ENCODE measurements at regions not wholly inside any gene's neighbourhood (a gene's known extent, or its start where the extent isn't known, plus 50 kb on each side); places are given as distances from the start of the nearest gene placed in this dataset.

- peaks cover 2 to 9% of the 10 kb centered on the region in 2 donors for H3K4me1 ChIP-seq (ENCODE audit: control insufficient read depth in 2 of 2, insufficient read depth in 2 of 2, low read length in 2 of 2)
- no peak for DNase-seq (ENCODE audit: low read depth in 6 of 9, low spot score in 9 of 9)
- H3K36me3 ChIP-seq (ENCODE audit: control insufficient read depth in 2 of 2, insufficient read depth in 2 of 2, low read length in 1 of 2): no peaks in the 10 kb centered on the region
- H3K27me3 ChIP-seq (ENCODE audit: control insufficient read depth in 2 of 2, insufficient read depth in 1 of 2, low read length in 1 of 2): no peaks in the 10 kb centered on the region
- WGBS: 92% methylated on average over 20 of the region's 20 CpGs
- no peak overlapping the region for H3K4me3 ChIP-seq (ENCODE audit: low read length in 2 of 2)
- peaks cover 0 to 10% of the 10 kb centered on the region in 2 donors for H3K9me3 ChIP-seq (ENCODE audit: control insufficient read depth in 2 of 2, insufficient read depth in 1 of 2, low read length in 1 of 2)
- H3K27ac ChIP-seq (ENCODE audit: low read depth in 1 of 2, low read length in 1 of 2): no peak overlapping the region
Measured at GRCh38 chr12:124660851-124661250, 93.4 kb upstream of the NCOR2 start.

DNA sequence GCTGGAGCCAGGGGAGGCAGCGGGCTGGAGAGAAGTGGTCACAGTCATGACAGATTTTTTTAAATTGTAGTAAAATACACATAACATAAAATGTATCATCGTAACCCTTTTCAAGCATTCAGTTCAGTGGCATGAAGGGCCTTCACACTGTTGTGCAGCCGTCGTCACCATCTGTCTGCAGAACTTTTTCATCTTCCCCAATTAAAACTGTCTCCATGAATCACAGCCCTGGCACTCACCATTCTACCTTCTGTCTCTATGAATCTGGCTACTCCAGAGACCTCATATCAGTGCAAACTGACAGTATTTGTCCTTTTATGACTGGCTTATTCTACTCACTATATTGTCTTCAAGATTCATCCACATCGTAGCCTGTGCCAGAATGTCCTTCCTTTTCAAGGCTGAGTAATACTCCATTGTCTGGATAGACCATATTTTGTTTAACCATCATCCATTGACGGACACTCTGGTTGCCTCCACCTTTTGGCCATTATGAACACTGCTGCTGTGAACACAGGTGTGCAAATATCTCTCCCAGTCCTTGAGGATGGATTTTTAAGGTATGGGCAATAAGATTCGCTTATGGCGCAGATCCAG is 91.5 kb upstream of the NCOR2 start:
- Histone ChIP-seq H3K4me3 (ENCODE audit: low read length in 2 of 2) (no peak overlapping the region), H3K27me3 (ENCODE audit: control insufficient read depth in 2 of 2, insufficient read depth in 1 of 2, low read length in 1 of 2) (no peaks in the 10 kb centered on the region), H3K36me3 (ENCODE audit: control insufficient read depth in 2 of 2, insufficient read depth in 2 of 2, low read length in 1 of 2) (no peaks in the 10 kb centered on the region), H3K9me3 (ENCODE audit: control insufficient read depth in 2 of 2, insufficient read depth in 1 of 2, low read length in 1 of 2) (peaks cover 0 to 10% of the 10 kb centered on the region in 2 donors), H3K27ac (ENCODE audit: low read depth in 1 of 2, low read length in 1 of 2) (no peak overlapping the region), H3K4me1 (ENCODE audit: control insufficient read depth in 2 of 2, insufficient read depth in 2 of 2, low read length in 2 of 2) (peaks cover 14 to 27% of the 10 kb centered on the region in 2 donors)
- over 99% methylated on average over 8 of the region's 8 CpGs for WGBS
- DNase-seq (ENCODE audit: low read depth in 6 of 9, low spot score in 9 of 9): no peak

DNA sequence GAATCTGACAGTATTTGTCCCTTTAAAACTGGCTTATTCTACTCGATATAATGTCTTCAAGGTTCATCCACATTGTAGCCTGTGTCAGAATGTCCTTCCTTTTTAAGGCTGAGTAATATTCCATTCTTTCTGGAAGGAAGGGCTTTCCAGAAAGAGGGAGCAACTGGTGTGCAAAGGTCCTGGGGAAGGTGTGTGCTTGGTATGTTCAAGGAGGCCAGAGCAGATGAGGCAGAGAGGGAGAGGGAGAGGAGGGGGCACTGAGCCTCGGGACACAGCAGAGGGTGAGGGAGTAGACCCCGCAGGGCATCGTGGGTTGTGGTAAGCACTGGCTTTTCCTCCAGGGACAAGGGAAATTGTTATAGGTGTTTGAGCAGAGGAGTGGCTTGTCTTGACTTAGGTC is 90.9 kb upstream of the NCOR2 start:
- H3K4me1 ChIP-seq (ENCODE audit: control insufficient read depth in 2 of 2, insufficient read depth in 2 of 2, low read length in 2 of 2): peaks cover 17 to 33% of the 10 kb centered on the region in 2 donors
- WGBS: 92% methylated on average over 4 of the region's 4 CpGs
- H3K36me3 ChIP-seq (ENCODE audit: control insufficient read depth in 2 of 2, insufficient read depth in 2 of 2, low read length in 1 of 2): no peaks in the 10 kb centered on the region
- no peak overlapping the region for H3K4me3 ChIP-seq (ENCODE audit: low read length in 2 of 2)
- H3K27ac ChIP-seq (ENCODE audit: low read depth in 1 of 2, low read length in 1 of 2): no peak overlapping the region
- H3K9me3 ChIP-seq (ENCODE audit: control insufficient read depth in 2 of 2, insufficient read depth in 1 of 2, low read length in 1 of 2): peaks cover 0 to 10% of the 10 kb centered on the region in 2 donors
- no peak for DNase-seq (ENCODE audit: low read depth in 6 of 9, low spot score in 9 of 9)
- H3K27me3 ChIP-seq (ENCODE audit: control insufficient read depth in 2 of 2, insufficient read depth in 1 of 2, low read length in 1 of 2): no peaks in the 10 kb centered on the region

DNA sequence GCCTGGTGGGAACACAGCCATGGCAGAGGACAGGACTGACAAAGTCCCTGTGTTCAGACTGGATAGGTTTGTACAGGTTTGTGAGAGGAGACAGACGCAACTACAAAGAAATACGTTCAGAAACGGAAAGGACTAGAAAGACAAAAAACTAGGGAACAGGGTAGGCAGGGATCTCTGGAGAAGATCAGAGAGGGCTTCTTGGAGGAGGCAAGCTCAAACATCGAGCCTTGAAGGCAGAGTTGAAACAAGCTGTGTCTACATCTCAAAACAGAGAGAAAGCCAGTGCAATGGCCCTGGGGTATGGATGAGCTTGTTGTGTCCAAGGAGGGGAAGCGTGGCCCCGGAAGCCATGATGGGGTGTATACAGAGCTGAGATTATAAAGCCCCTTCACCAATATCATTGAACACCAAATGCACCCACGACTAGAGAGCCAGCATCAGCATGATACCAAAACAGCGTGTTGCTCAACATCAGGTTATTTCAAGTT is 89.6 kb upstream of the NCOR2 start:
- no peak for DNase-seq (ENCODE audit: low read depth in 6 of 9, low spot score in 9 of 9)
- Histone ChIP-seq H3K4me3 (ENCODE audit: low read length in 2 of 2) (no peak overlapping the region), H3K36me3 (ENCODE audit: control insufficient read depth in 2 of 2, insufficient read depth in 2 of 2, low read length in 1 of 2) (no peaks in the 10 kb centered on the region), H3K27me3 (ENCODE audit: control insufficient read depth in 2 of 2, insufficient read depth in 1 of 2, low read length in 1 of 2) (no peaks in the 10 kb centered on the region), H3K9me3 (ENCODE audit: control insufficient read depth in 2 of 2, insufficient read depth in 1 of 2, low read length in 1 of 2) (peaks cover 1 to 8% of the 10 kb centered on the region in 2 donors), H3K4me1 (ENCODE audit: control insufficient read depth in 2 of 2, insufficient read depth in 2 of 2, low read length in 2 of 2) (peaks cover 18 to 45% of the 10 kb centered on the region in 2 donors), H3K27ac (ENCODE audit: low read depth in 1 of 2, low read length in 1 of 2) (no peak overlapping the region)
- WGBS: 81% methylated on average over 8 of the region's 8 CpGs

GRCh38 chr12:124655698-124656516 is 88.5 kb upstream of the NCOR2 start:
- no peak overlapping the region for H3K4me3 ChIP-seq (ENCODE audit: low read length in 2 of 2)
- H3K27me3 ChIP-seq (ENCODE audit: control insufficient read depth in 2 of 2, insufficient read depth in 1 of 2, low read length in 1 of 2): no peaks in the 10 kb centered on the region
- H3K36me3 ChIP-seq (ENCODE audit: control insufficient read depth in 2 of 2, insufficient read depth in 2 of 2, low read length in 1 of 2): no peaks in the 10 kb centered on the region
- H3K27ac ChIP-seq (ENCODE audit: low read depth in 1 of 2, low read length in 1 of 2): peak overlapping the region; percentile 19 to 74
- peak in 6 of 9 donors; percentile 34 to 75 (median 46) for DNase-seq (ENCODE audit: low read depth in 6 of 9, low spot score in 9 of 9)
- peaks cover 1 to 8% of the 10 kb centered on the region in 2 donors for H3K9me3 ChIP-seq (ENCODE audit: control insufficient read depth in 2 of 2, insufficient read depth in 1 of 2, low read length in 1 of 2)
- 55% methylated on average over 20 of the region's 20 CpGs for WGBS
- peaks cover 18 to 48% of the 10 kb centered on the region in 2 donors for H3K4me1 ChIP-seq (ENCODE audit: control insufficient read depth in 2 of 2, insufficient read depth in 2 of 2, low read length in 2 of 2)

DNA sequence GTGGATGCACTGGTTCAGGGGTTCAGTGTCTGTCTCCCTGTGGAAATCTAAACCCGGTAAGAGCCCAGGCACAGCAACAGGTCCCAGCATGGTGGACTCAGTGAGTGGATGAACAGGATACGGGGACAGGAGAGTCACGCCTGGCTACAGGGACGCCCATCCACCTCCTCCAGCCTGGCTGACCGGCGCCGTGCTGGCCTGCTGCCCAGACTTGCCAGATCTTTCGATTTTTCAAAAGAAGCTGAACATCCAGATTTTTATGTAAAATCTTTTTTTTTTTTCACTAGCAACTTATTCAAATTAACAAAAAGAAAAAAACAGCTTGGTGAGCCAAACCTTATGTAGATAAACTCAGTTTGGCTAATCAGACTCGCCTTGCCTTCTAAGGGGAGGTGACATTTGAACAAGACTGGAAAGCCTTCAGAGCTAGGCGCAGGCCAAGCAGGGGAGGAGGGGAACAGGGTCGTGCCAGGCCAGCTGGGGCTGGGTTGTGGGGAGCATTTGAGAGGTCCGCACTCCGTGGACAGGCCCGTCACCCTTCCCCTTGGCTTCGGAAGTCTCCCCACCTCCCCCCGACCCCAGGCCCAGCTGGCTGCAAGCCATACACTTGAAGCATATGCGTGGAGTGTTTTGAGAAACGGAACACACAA is 87.8 kb upstream of the NCOR2 start:
- peaks cover 1 to 6% of the 10 kb centered on the region in 2 donors for H3K9me3 ChIP-seq (ENCODE audit: control insufficient read depth in 2 of 2, insufficient read depth in 1 of 2, low read length in 1 of 2)
- DNase-seq (ENCODE audit: low read depth in 6 of 9, low spot score in 9 of 9): peak in 3 of 9 donors; percentile 22 to 57 (median 23)
- no peak overlapping the region for H3K4me3 ChIP-seq (ENCODE audit: low read length in 2 of 2)
- no peaks in the 10 kb centered on the region for H3K36me3 ChIP-seq (ENCODE audit: control insufficient read depth in 2 of 2, insufficient read depth in 2 of 2, low read length in 1 of 2)
- no peaks in the 10 kb centered on the region for H3K27me3 ChIP-seq (ENCODE audit: control insufficient read depth in 2 of 2, insufficient read depth in 1 of 2, low read length in 1 of 2)
- peak overlapping the region; percentile 19 to 74 for H3K27ac ChIP-seq (ENCODE audit: low read depth in 1 of 2, low read length in 1 of 2)
- WGBS: 61% methylated on average over 18 of the region's 18 CpGs
- H3K4me1 ChIP-seq (ENCODE audit: control insufficient read depth in 2 of 2, insufficient read depth in 2 of 2, low read length in 2 of 2): peaks cover 18 to 48% of the 10 kb centered on the region in 2 donors

GRCh38 chr12:124654666-124655047 is 87.2 kb upstream of the NCOR2 start:
- H3K27me3 ChIP-seq (ENCODE audit: control insufficient read depth in 2 of 2, insufficient read depth in 1 of 2, low read length in 1 of 2): no peaks in the 10 kb centered on the region
- H3K9me3 ChIP-seq (ENCODE audit: control insufficient read depth in 2 of 2, insufficient read depth in 1 of 2, low read length in 1 of 2): peaks cover 1 to 10% of the 10 kb centered on the region in 2 donors
- no peaks in the 10 kb centered on the region for H3K36me3 ChIP-seq (ENCODE audit: control insufficient read depth in 2 of 2, insufficient read depth in 2 of 2, low read length in 1 of 2)
- peak overlapping the region in 1 of 2 donors; percentile 56 for H3K27ac ChIP-seq (ENCODE audit: low read depth in 1 of 2, low read length in 1 of 2)
- peak in 1 of 9 donors; percentile 35 for DNase-seq (ENCODE audit: low read depth in 6 of 9, low spot score in 9 of 9)
- WGBS: 93% methylated on average over 13 of the region's 13 CpGs
- peaks cover 18 to 48% of the 10 kb centered on the region in 2 donors for H3K4me1 ChIP-seq (ENCODE audit: control insufficient read depth in 2 of 2, insufficient read depth in 2 of 2, low read length in 2 of 2)
- H3K4me3 ChIP-seq (ENCODE audit: low read length in 2 of 2): no peak overlapping the region

DNA sequence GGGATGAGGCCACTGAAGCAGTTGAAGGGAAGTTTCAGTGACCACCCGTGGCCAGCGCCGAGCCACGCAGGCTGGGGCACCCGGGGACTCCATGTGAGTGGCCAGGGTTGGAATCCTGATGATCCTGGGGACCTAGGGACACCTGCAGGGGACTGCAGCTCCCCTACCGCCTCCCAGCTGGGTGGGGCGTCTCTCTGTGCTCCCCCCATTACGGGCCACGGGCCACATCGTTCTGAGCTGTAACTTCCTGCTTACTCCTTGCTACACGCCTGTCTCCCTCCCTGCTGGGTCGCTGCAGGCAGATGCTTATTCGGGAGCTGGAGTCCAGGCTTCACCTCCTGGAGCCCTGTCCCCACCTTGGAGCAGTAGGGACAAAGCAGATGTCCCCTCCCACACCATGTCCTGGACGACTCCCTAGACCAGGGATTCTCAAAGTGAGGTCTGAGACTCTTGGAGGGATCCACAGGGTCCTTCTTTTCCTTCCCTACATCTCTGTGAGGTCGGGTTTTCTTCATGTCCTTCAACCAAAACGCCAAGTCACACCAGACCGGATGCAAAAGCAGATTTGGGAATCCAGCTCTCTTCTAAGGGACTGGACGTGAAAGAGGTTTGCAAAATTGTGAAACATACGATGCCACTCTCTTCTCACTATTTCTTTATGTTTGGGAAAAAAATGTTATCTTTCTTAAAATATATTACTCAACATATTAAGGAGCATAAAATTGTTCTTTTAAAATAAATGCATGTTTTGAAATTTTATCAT is 85.9 kb upstream of the NCOR2 start:
- Histone ChIP-seq H3K4me1 (ENCODE audit: control insufficient read depth in 2 of 2, insufficient read depth in 2 of 2, low read length in 2 of 2) (peaks cover 18 to 48% of the 10 kb centered on the region in 2 donors), H3K27ac (ENCODE audit: low read depth in 1 of 2, low read length in 1 of 2) (no peak overlapping the region), H3K27me3 (ENCODE audit: control insufficient read depth in 2 of 2, insufficient read depth in 1 of 2, low read length in 1 of 2) (no peaks in the 10 kb centered on the region), H3K36me3 (ENCODE audit: control insufficient read depth in 2 of 2, insufficient read depth in 2 of 2, low read length in 1 of 2) (no peaks in the 10 kb centered on the region), H3K9me3 (ENCODE audit: control insufficient read depth in 2 of 2, insufficient read depth in 1 of 2, low read length in 1 of 2) (peaks cover 4 to 24% of the 10 kb centered on the region in 2 donors), H3K4me3 (ENCODE audit: low read length in 2 of 2) (no peak overlapping the region)
- 45% methylated on average over 19 of the region's 19 CpGs for WGBS
- peak in 1 of 9 donors; percentile 48 for DNase-seq (ENCODE audit: low read depth in 6 of 9, low spot score in 9 of 9)

Measured in thymus (tissue), 11 donors.